Hematopoietic multipotent progenitor cell treated with erythropoietin and hydrocortisone succinate and interleukin-3 and kit ligand, for 17 days (in vitro differentiated cells): ENCODE measurements at regions not wholly inside any gene's neighbourhood (a gene's known extent, or its start where the extent isn't known, plus 50 kb on each side); places are given as distances from the start of the nearest gene placed in this dataset.
"Not testable (repeated sequence)": the region's sequence is repeated elsewhere in the genome, so short reads cannot be mapped to it uniquely, and the experiment has no call there.

ENCODE experiments used
- DNase-seq: peaks from one replicate; pipeline ENCODE4 v3.0.0-alpha.2; 2015; ENCODE audit warnings: low spot score

- DNase-seq, result not testable (repeated sequence)
Observed at GRCh38 chr1:146411923-146412322, 183.1 kb upstream of the NOTCH2NLA start.

- peak; percentile 5 for DNase-seq
Observed at GRCh38 chr1:146409817-146410441, 181.1 kb upstream of the NOTCH2NLA start.

GRCh38 chr1:146409116-146409801 lies 180.4 kb upstream of the NOTCH2NLA start:
- DNase-seq, result peak; percentile 8

GRCh38 chr1:146401281-146401825 lies 172.5 kb upstream of the NOTCH2NLA start:
- DNase-seq, result peak; percentile 53

- not testable (repeated sequence) for DNase-seq
Observed at GRCh38 chr1:146400173-146401121, 171.6 kb upstream of the NOTCH2NLA start.

- not testable (repeated sequence) for DNase-seq
Observed at GRCh38 chr1:146399225-146399624, 170.4 kb upstream of the NOTCH2NLA start.

- DNase-seq, result not testable (repeated sequence)
Observed at GRCh38 chr1:146396801-146397200, 168.0 kb upstream of the NOTCH2NLA start.

- DNase-seq, result not testable (repeated sequence)
Observed at GRCh38 chr1:146396242-146396641, 167.4 kb upstream of the NOTCH2NLA start.

GRCh38 chr1:146393796-146394195 lies 165.0 kb upstream of the NOTCH2NLA start:
- not testable (repeated sequence) for DNase-seq

GRCh38 chr1:146393154-146393553 lies 164.3 kb upstream of the NOTCH2NLA start:
- DNase-seq, result not testable (repeated sequence)

- not testable (repeated sequence) for DNase-seq
Observed at GRCh38 chr1:146389178-146389577, 160.4 kb upstream of the NOTCH2NLA start.

- peak; percentile 5 for DNase-seq
Observed at GRCh38 chr1:146387750-146388469, 159.1 kb upstream of the NOTCH2NLA start.

GRCh38 chr1:146386851-146387749 lies 158.3 kb upstream of the NOTCH2NLA start:
- peak; percentile 76 for DNase-seq

GRCh38 chr1:146381196-146381595 lies 152.4 kb upstream of the NOTCH2NLA start:
- not testable (repeated sequence) for DNase-seq

GRCh38 chr1:146376708-146377496 lies 148.1 kb upstream of the NOTCH2NLA start:
- DNase-seq, result peak; percentile 72

- DNase-seq, result peak; percentile 71
Observed at GRCh38 chr1:146376309-146376707, 147.5 kb upstream of the NOTCH2NLA start.

- DNase-seq, result not testable (repeated sequence)
Observed at GRCh38 chr1:146375108-146375507, 146.3 kb upstream of the NOTCH2NLA start.

- DNase-seq, result not testable (repeated sequence)
Observed at GRCh38 chr1:146369940-146370339, 141.1 kb upstream of the NOTCH2NLA start.

GRCh38 chr1:146355373-146355772 lies 126.6 kb upstream of the NOTCH2NLA start:
- not testable (repeated sequence) for DNase-seq
